T-helper 1 cell treated with Interleukin-12 subunit alpha and Interleukin-12 subunit beta and Interleukin-4 antibody, amounts not matched to agents 30 μg/mL and 1 μg/mL, for 36 hours (primary cell): ENCODE measurements at regions not wholly inside any gene's neighbourhood (a gene's known extent, or its start where the extent isn't known, plus 50 kb on each side); places are given as distances from the start of the nearest gene placed in this dataset.
"Not testable (repeated sequence)": the region's sequence is repeated elsewhere in the genome, so short reads cannot be mapped to it uniquely, and the experiment has no call there.

Experiments used
- H3K27ac Mint-ChIP-seq: one replicate; pipeline ENCODE4 v1.8.0; 2021; ENCODE audit warnings: mild to moderate bottlenecking, mixed read lengths
- H3K27me3 Mint-ChIP-seq: one replicate; pipeline ENCODE4 v1.8.0; 2021; ENCODE audit warnings: low read depth, mixed read lengths
- H3K36me3 Mint-ChIP-seq: one replicate; pipeline ENCODE4 v1.8.0; 2021; ENCODE audit warnings: low read depth, mixed read lengths
- H3K4me1 Mint-ChIP-seq: one replicate; pipeline ENCODE4 v1.8.0; 2021; ENCODE audit warnings: low read depth, mixed read lengths
- H3K4me3 Mint-ChIP-seq: one replicate; pipeline ENCODE4 v1.8.0; 2021; ENCODE audit warnings: mild to moderate bottlenecking, moderate library complexity, mixed read lengths
- H3K9me3 Mint-ChIP-seq: one replicate; pipeline ENCODE4 v1.8.0; 2021; ENCODE audit warnings: mixed read lengths

GRCh38 chr20:40009542-40009941, 679.5 kb downstream of the MAFB start:
- no peaks in the 10 kb centered on the region for H3K9me3 Mint-ChIP-seq
- no peak overlapping the region for H3K27ac Mint-ChIP-seq
- no peaks in the 10 kb centered on the region for H3K27me3 Mint-ChIP-seq
- no peak overlapping the region for H3K4me3 Mint-ChIP-seq
- H3K36me3 Mint-ChIP-seq, result no peaks in the 10 kb centered on the region
- no peaks in the 10 kb centered on the region for H3K4me1 Mint-ChIP-seq

- Mint-ChIP-seq H3K27me3 (no peaks in the 10 kb centered on the region), H3K4me3 (no peak overlapping the region), H3K27ac (no peak overlapping the region), H3K9me3 (no peaks in the 10 kb centered on the region), H3K4me1 (no peaks in the 10 kb centered on the region), H3K36me3 (no peaks in the 10 kb centered on the region)
Observed at GRCh38 chr20:40008177-40008576, 680.9 kb downstream of the MAFB start.

GRCh38 chr20:40006168-40006860, 682.7 kb downstream of the MAFB start:
- Mint-ChIP-seq H3K4me1 (no peaks in the 10 kb centered on the region), H3K4me3 (no peak overlapping the region), H3K27me3 (no peaks in the 10 kb centered on the region), H3K36me3 (no peaks in the 10 kb centered on the region), H3K9me3 (no peaks in the 10 kb centered on the region), H3K27ac (no peak overlapping the region)

GRCh38 chr20:40004092-40004491, 684.9 kb downstream of the MAFB start:
- not testable (repeated sequence) for H3K9me3 Mint-ChIP-seq, H3K36me3 Mint-ChIP-seq, H3K27ac Mint-ChIP-seq, H3K27me3 Mint-ChIP-seq, H3K4me1 Mint-ChIP-seq, H3K4me3 Mint-ChIP-seq

GRCh38 chr20:39993742-39994141, 695.3 kb downstream of the MAFB start:
- no peaks in the 10 kb centered on the region for H3K36me3 Mint-ChIP-seq
- no peak overlapping the region for H3K4me3 Mint-ChIP-seq
- H3K27me3 Mint-ChIP-seq, result no peaks in the 10 kb centered on the region
- H3K9me3 Mint-ChIP-seq, result peaks cover 14% of the 10 kb centered on the region
- no peaks in the 10 kb centered on the region for H3K4me1 Mint-ChIP-seq
- no peak overlapping the region for H3K27ac Mint-ChIP-seq

GRCh38 chr20:39990692-39991091, 698.3 kb downstream of the MAFB start:
- H3K4me1 Mint-ChIP-seq, result no peaks in the 10 kb centered on the region
- peaks cover 14% of the 10 kb centered on the region for H3K9me3 Mint-ChIP-seq
- H3K4me3 Mint-ChIP-seq, result no peak overlapping the region
- no peaks in the 10 kb centered on the region for H3K27me3 Mint-ChIP-seq
- H3K36me3 Mint-ChIP-seq, result no peaks in the 10 kb centered on the region
- no peak overlapping the region for H3K27ac Mint-ChIP-seq

GRCh38 chr20:39988991-39989390, 700.0 kb downstream of the MAFB start:
- Mint-ChIP-seq H3K27ac (no peak overlapping the region), H3K9me3 (peaks cover 14% of the 10 kb centered on the region), H3K36me3 (no peaks in the 10 kb centered on the region), H3K4me1 (no peaks in the 10 kb centered on the region), H3K27me3 (no peaks in the 10 kb centered on the region), H3K4me3 (no peak overlapping the region)

- Mint-ChIP-seq H3K4me1 (no peaks in the 10 kb centered on the region), H3K36me3 (no peaks in the 10 kb centered on the region), H3K27ac (no peak overlapping the region), H3K4me3 (no peak overlapping the region), H3K27me3 (no peaks in the 10 kb centered on the region), H3K9me3 (peaks cover 14% of the 10 kb centered on the region)
Observed at GRCh38 chr20:39986173-39986904, 702.7 kb downstream of the MAFB start.

GRCh38 chr20:39985271-39985827, 703.7 kb downstream of the MAFB start:
- H3K27ac Mint-ChIP-seq, result no peak overlapping the region
- peaks cover 8% of the 10 kb centered on the region for H3K9me3 Mint-ChIP-seq
- no peak overlapping the region for H3K4me3 Mint-ChIP-seq
- H3K36me3 Mint-ChIP-seq, result no peaks in the 10 kb centered on the region
- H3K27me3 Mint-ChIP-seq, result no peaks in the 10 kb centered on the region
- no peaks in the 10 kb centered on the region for H3K4me1 Mint-ChIP-seq

- Mint-ChIP-seq H3K27ac (no peak overlapping the region), H3K36me3 (no peaks in the 10 kb centered on the region)
Observed at GRCh38 chr20:39983655-39984054, 705.4 kb downstream of the MAFB start.

GRCh38 chr20:39983183-39983582, 705.9 kb downstream of the MAFB start:
- H3K4me3 Mint-ChIP-seq, result no peak overlapping the region
- no peaks in the 10 kb centered on the region for H3K9me3 Mint-ChIP-seq
- no peaks in the 10 kb centered on the region for H3K36me3 Mint-ChIP-seq
- H3K4me1 Mint-ChIP-seq, result no peaks in the 10 kb centered on the region
- no peaks in the 10 kb centered on the region for H3K27me3 Mint-ChIP-seq
- no peak overlapping the region for H3K27ac Mint-ChIP-seq

More at GRCh38 chr20:39983655-39984054, 705.4 kb downstream of the MAFB start:
- no peaks in the 10 kb centered on the region for H3K4me1 Mint-ChIP-seq
- no peaks in the 10 kb centered on the region for H3K27me3 Mint-ChIP-seq
- no peaks in the 10 kb centered on the region for H3K9me3 Mint-ChIP-seq
- H3K4me3 Mint-ChIP-seq, result no peak overlapping the region

- Mint-ChIP-seq H3K4me1 (no peaks in the 10 kb centered on the region), H3K36me3 (no peaks in the 10 kb centered on the region), H3K4me3 (no peak overlapping the region), H3K9me3 (peaks cover 27% of the 10 kb centered on the region), H3K27ac (no peak overlapping the region), H3K27me3 (no peaks in the 10 kb centered on the region)
Observed at GRCh38 chr20:39974966-39975501, 714.0 kb downstream of the MAFB start.

GRCh38 chr20:39968495-39968894, 720.5 kb downstream of the MAFB start:
- no peaks in the 10 kb centered on the region for H3K36me3 Mint-ChIP-seq
- H3K4me3 Mint-ChIP-seq, result no peak overlapping the region
- H3K27ac Mint-ChIP-seq, result no peak overlapping the region
- peaks cover 19% of the 10 kb centered on the region for H3K9me3 Mint-ChIP-seq
- no peaks in the 10 kb centered on the region for H3K4me1 Mint-ChIP-seq
- H3K27me3 Mint-ChIP-seq, result no peaks in the 10 kb centered on the region

GRCh38 chr20:39967806-39968205, 721.2 kb downstream of the MAFB start:
- no peak overlapping the region for H3K4me3 Mint-ChIP-seq
- H3K9me3 Mint-ChIP-seq, result peaks cover 18% of the 10 kb centered on the region
- H3K27ac Mint-ChIP-seq, result no peak overlapping the region
- H3K36me3 Mint-ChIP-seq, result no peaks in the 10 kb centered on the region
- H3K27me3 Mint-ChIP-seq, result no peaks in the 10 kb centered on the region
- no peaks in the 10 kb centered on the region for H3K4me1 Mint-ChIP-seq
